ENCODE measurements at regions not wholly inside any gene's neighbourhood (a gene's known extent, or its start where the extent isn't known, plus 50 kb on each side); places are given as distances from the start of the nearest gene placed in this dataset.
"Not testable (repeated sequence)": the region's sequence is repeated elsewhere in the genome, so short reads cannot be mapped to it uniquely, and the experiment has no call there.

- TF ChIP-seq POLR2AphosphoS5 (IDR thresholded peaks at IDR 0.05), result no peak
- TF ChIP-seq CTCF (IDR thresholded peaks at IDR 0.05), result no peak
- TF ChIP-seq EP300 (IDR thresholded peaks at IDR 0.05), result no peak
- TF ChIP-seq POLR2A (IDR thresholded peaks at IDR 0.05), result no peak
- Histone ChIP-seq H3K27ac (no peak overlapping the region), H3K4me3 (no peak overlapping the region), H3K4me1 (peaks cover 0 to 3% (median 0%) of the 10 kb centered on the region in 3 donors), H3K27me3 (no peaks in the 10 kb centered on the region), H3K9me3 (no peaks in the 10 kb centered on the region), H3K36me3 (no peaks in the 10 kb centered on the region)
- no peak for ATAC-seq
- 95 to 96% methylated on average over 3 to 5 of the region's 5 CpGs for WGBS, 2 donors (ENCODE audit: low coverage in 1 of 2)
Measured at GRCh38 chr6:139446138-139446715, 71.8 kb upstream of the CITED2 start.

- not testable (repeated sequence) for H3K27ac ChIP-seq, H3K36me3 ChIP-seq, H3K4me3 ChIP-seq, H3K9me3 ChIP-seq, ATAC-seq, H3K27me3 ChIP-seq, H3K4me1 ChIP-seq
- 98 to 100% methylated on average over 2 to 7 of the region's 11 CpGs for WGBS, 2 donors (ENCODE audit: low coverage in 1 of 2)
Measured at GRCh38 chr6:139444273-139444787, 69.9 kb upstream of the CITED2 start.

GRCh38 chr6:139443231-139444112 lies 69.0 kb upstream of the CITED2 start:
- Histone ChIP-seq H3K27me3 (no peaks in the 10 kb centered on the region), H3K36me3 (no peaks in the 10 kb centered on the region), H3K9me3 (no peaks in the 10 kb centered on the region), H3K27ac (no peak overlapping the region), H3K4me1 (peaks cover 0 to 16% (median 0%) of the 10 kb centered on the region in 3 donors), H3K4me3 (no peak overlapping the region)
- no peak for ATAC-seq
- TF ChIP-seq POLR2AphosphoS5 (IDR thresholded peaks at IDR 0.05), result no peak
- no peak for TF ChIP-seq CTCF (IDR thresholded peaks at IDR 0.05)
- no peak for TF ChIP-seq EP300 (IDR thresholded peaks at IDR 0.05)
- no peak for TF ChIP-seq POLR2A (IDR thresholded peaks at IDR 0.05)
- 61 to 67% methylated on average over 14 to 15 of the region's 15 CpGs for WGBS, 2 donors (ENCODE audit: low coverage in 1 of 2)

- ATAC-seq, result no peak
- H3K27me3 ChIP-seq, result no peaks in the 10 kb centered on the region
- no peak overlapping the region for H3K27ac ChIP-seq
- whole genome bisulfite sequencing, 2 donors (ENCODE audit: low coverage in 1 of 2), result 66 to 100% methylated on average over 2 to 3 of the region's 4 CpGs
- no peak overlapping the region for H3K4me3 ChIP-seq
- H3K36me3 ChIP-seq, result no peaks in the 10 kb centered on the region
- peaks cover 0 to 19% (median 0%) of the 10 kb centered on the region in 3 donors for H3K4me1 ChIP-seq
- TF ChIP-seq EP300 (IDR thresholded peaks at IDR 0.05) (no peak), POLR2AphosphoS5 (IDR thresholded peaks at IDR 0.05) (no peak), CTCF (IDR thresholded peaks at IDR 0.05) (no peak), POLR2A (IDR thresholded peaks at IDR 0.05) (no peak)
- no peaks in the 10 kb centered on the region for H3K9me3 ChIP-seq
Measured at GRCh38 chr6:139442188-139442671, 67.8 kb upstream of the CITED2 start.

GRCh38 chr6:139439349-139439748 lies 64.9 kb upstream of the CITED2 start:
- Histone ChIP-seq H3K36me3 (no peaks in the 10 kb centered on the region), H3K4me1 (peaks cover 0 to 17% (median 0%) of the 10 kb centered on the region in 3 donors), H3K27me3 (no peaks in the 10 kb centered on the region), H3K27ac (peak overlapping the region in 3 of 4 donors; percentile 25 to 53 (median 41)), H3K4me3 (no peak overlapping the region), H3K9me3 (no peaks in the 10 kb centered on the region)
- ATAC-seq, result no peak
- whole genome bisulfite sequencing, 2 donors (ENCODE audit: low coverage in 1 of 2), result 15 to 24% methylated on average over 6 of the region's 6 CpGs
- no peak for TF ChIP-seq CTCF (IDR thresholded peaks at IDR 0.05)
- no peak for TF ChIP-seq EP300 (IDR thresholded peaks at IDR 0.05)
- TF ChIP-seq POLR2A (IDR thresholded peaks at IDR 0.05), result no peak
- no peak for TF ChIP-seq POLR2AphosphoS5 (IDR thresholded peaks at IDR 0.05)
